Fibroblast of villous mesenchyme (primary cell): ENCODE measurements at regions not wholly inside any gene's neighbourhood (a gene's known extent, or its start where the extent isn't known, plus 50 kb on each side); places are given as distances from the start of the nearest gene placed in this dataset.

Experiments
- DNase-seq: peaks from one replicate; pipeline ENCODE4 v3.0.0-alpha.2; 2010; ENCODE audit warnings: low read depth
- H3K4me3 ChIP-seq: 2 replicates; pipeline ENCODE4 v1.5.1; 2011; ENCODE audit warnings: low read depth, mild to moderate bottlenecking, low read length
- TF ChIP-seq, protein P1 (sequence below): IDR thresholded peaks from 2 replicates; pipeline ENCODE4 v1.5.1; 2012; ENCODE audit warnings: low read depth, mild to moderate bottlenecking, low read length; ENCODE audit not compliant: insufficient read depth

DNA sequence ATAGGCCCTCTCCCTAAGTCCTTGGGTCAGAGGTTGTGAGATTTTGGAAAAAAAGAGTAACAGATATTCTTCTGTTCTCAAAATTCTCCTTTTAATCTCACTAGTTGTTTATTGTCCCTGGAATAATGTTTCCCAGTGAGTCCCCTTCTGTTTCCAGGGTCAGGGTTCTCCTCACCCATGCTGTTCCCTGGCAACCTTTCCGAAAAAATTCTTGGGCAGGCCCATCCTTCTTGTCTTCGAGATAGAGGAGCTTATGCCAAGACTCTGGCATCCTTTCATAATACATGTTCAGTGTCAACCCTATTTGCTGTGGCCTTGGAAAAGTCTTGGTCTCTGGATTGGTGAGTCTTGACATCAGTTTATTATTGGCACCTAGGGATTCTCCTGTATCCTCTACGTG is 212.4 kb upstream of the FAR2 start:
- TF ChIP-seq, protein P1, sequence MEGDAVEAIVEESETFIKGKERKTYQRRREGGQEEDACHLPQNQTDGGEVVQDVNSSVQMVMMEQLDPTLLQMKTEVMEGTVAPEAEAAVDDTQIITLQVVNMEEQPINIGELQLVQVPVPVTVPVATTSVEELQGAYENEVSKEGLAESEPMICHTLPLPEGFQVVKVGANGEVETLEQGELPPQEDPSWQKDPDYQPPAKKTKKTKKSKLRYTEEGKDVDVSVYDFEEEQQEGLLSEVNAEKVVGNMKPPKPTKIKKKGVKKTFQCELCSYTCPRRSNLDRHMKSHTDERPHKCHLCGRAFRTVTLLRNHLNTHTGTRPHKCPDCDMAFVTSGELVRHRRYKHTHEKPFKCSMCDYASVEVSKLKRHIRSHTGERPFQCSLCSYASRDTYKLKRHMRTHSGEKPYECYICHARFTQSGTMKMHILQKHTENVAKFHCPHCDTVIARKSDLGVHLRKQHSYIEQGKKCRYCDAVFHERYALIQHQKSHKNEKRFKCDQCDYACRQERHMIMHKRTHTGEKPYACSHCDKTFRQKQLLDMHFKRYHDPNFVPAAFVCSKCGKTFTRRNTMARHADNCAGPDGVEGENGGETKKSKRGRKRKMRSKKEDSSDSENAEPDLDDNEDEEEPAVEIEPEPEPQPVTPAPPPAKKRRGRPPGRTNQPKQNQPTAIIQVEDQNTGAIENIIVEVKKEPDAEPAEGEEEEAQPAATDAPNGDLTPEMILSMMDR = no peak
- no peak overlapping the region for H3K4me3 ChIP-seq
- no peak for DNase-seq

DNA sequence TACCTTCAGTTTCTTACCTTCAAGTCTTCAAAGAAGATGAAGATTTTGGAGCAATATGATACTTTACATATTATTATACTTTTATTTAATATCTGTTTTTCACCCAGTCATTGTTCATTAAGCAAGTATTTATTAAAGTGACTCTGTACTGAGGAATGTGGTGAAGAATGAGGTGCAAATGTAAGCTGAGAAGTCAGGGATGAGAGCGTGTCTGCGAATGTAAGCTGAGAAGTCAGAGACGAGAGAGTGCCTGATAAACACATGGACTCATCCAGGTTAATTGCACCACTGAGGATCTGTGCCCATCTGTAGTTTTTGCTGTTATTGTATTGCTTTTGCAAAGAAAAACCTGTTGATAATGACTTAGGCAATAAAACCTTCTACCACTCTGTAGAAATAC is 211.9 kb upstream of the FAR2 start:
- TF ChIP-seq, protein P1 = no peak
- DNase-seq = peak; percentile 59
- H3K4me3 ChIP-seq = no peak overlapping the region

DNA sequence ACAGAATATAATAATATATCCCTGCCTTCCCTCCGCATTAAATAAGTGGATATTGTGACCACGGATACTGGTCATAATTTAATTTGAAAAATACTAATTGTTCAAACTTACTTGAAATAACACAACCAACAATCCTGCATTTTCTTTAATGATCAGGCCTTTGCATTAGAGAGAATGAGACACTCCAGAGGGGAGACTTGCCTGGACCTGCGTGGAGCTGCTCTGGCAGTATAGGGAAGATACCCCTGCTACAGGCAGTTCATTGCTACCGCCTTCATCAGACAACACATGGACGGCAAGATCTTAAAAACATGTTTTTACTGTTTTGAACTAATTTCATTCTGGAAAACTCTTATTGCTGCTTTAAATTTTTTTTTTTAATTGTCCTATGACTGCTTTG is 211.0 kb upstream of the FAR2 start:
- no peak overlapping the region for H3K4me3 ChIP-seq
- no peak for DNase-seq
- TF ChIP-seq, protein P1 = no peak

DNA sequence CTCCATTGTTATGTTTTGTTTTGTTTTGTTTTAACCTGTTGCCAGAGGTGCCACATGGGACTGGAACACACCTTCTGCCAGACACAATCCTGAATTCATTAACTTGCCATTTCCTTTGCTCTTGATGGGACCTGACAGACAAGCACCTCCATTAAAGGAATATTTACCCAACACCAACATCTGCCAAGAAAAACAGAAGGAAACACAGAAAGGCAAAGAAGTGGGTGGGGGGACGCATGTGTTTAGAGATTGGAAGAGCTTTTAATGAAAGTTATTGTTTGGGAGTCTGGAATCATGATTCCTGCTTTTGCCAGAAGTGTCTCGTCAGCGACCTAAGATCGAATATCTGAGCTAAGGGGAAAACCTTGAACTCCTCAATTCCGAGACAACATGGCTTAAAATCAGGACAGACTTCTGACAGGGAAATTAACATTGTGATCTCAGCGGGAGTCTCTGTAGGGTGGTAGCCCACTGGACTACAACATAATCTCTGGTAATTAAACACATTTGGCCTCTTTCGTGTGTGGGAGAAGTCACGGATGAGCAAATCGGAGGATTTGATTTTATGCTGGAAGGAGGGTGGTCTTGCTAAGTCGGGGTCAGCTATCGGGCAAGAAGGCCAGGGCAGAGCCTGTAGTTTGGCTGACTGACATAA is 210.4 kb upstream of the FAR2 start:
- TF ChIP-seq, protein P1 = no peak
- no peak for DNase-seq
- no peak overlapping the region for H3K4me3 ChIP-seq

DNA sequence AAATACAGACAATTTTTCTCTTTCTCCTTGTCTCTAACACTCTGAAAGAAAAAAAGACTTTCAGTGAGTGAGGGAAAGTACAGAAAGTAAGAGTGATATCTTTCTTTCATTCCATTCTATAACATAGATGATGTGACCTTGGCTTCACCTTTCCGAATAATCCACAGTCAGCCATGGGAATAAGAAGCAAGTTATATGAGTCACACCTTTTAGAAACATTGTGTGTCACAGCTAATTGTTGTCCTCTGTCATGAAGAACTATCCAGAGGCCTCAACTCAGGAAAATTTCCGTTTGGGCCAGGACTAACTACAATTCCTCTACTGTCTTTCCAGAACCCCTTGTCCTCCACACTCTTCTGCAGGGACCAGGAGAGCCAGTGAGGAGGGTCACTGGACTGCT is 209.7 kb upstream of the FAR2 start:
- no peak for DNase-seq

DNA sequence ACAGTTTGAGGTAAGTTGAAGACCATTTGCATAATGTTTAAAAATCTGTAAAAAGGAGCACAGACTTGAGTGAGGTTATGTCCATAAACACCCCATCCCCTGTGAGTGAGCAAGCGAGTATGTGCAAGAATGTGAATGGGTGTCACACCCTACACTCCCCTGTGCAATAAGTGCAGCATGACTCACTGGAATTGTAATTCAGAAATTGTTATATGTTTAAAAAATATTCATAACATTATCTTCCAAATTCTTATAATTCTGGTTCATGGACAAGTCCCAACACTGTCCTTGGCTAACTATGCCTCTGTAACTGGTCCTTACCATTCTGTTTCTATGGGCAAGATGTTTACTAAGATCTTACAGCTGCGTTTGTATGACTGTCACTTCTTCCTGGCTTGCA is 207.8 kb upstream of the FAR2 start:
- TF ChIP-seq, protein P1 = no peak
- DNase-seq = no peak
- no peak overlapping the region for H3K4me3 ChIP-seq

More for the DNA sequence above, 209.7 kb upstream of the FAR2 start:
- no peak overlapping the region for H3K4me3 ChIP-seq
- TF ChIP-seq, protein P1 = no peak

DNA sequence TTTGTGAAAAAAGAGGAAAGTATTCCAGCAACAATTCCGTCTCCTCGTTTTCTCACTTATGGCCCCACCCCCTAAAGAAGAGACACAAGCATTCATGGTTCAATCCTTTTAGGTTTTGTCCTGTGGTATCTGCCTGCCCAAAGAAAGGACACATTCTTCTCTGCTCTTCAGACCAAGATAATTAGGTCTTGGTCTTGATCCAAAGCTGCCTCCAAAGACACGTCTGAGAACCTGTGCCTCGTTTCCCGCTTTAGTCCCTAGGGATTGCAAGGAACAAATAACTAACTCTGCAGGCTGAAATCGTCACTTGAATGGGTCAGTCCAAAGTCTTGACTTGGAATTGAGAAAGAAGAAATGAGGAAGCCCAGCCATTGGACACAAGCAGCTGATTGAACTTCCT is 202.7 kb upstream of the FAR2 start:
- TF ChIP-seq, protein P1 = no peak
- no peak overlapping the region for H3K4me3 ChIP-seq
- DNase-seq = no peak
